Cardiac fibroblast (primary cell): ENCODE measurements at regions not wholly inside any gene's neighbourhood (a gene's known extent, or its start where the extent isn't known, plus 50 kb on each side); places are given as distances from the start of the nearest gene placed in this dataset.
A peak's percentile ranks its signal among the peaks of the same experiment; 100 is the strongest.

ENCODE experiments used
- DNase-seq, 2 donors: peaks; one replicate each; pipeline versions ENCODE4 v3.0.0 to v3.0.0-alpha.2; 2010; ENCODE audit warnings: low read depth in 2 of 2
- H3K4me3 ChIP-seq, 2 donors: replicated peaks in 1 of 2; 1 replicate in 1 of 2; 2 replicates in 1 of 2; pipeline ENCODE4 v1.5.1; 2011; ENCODE audit warnings: low read depth in 2 of 2, low read length in 2 of 2, mild to moderate bottlenecking in 2 of 2, moderate library complexity in 1 of 2
- TF ChIP-seq, protein P1 (sequence below): IDR thresholded peaks from one replicate; pipeline ENCODE4 v1.5.1; 2011; ENCODE audit warnings: low read depth, mild to moderate bottlenecking, low read length, inconsistent platforms

DNA sequence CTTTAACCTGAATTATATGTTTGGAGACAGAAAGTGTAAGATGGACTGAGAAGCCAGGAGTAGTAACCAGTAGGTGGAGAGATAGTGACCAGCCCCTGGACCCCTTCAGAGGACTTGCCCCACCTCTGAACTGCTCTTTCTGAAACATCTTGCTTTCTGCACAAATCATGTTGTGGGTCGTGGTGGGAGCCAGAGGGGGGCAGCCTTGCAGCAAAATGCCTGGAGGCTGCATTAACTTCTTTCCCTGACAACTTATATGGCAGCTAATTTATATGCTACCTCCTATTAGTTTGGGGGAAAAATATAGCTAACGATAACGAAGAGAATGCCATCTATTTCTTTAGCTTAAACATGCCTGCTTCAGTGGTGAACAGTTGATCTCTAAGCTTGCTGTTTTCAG, 859.8 kb downstream of the MAFB start:
- peak; percentile 27 to 29 for DNase-seq
- TF ChIP-seq, protein P1, sequence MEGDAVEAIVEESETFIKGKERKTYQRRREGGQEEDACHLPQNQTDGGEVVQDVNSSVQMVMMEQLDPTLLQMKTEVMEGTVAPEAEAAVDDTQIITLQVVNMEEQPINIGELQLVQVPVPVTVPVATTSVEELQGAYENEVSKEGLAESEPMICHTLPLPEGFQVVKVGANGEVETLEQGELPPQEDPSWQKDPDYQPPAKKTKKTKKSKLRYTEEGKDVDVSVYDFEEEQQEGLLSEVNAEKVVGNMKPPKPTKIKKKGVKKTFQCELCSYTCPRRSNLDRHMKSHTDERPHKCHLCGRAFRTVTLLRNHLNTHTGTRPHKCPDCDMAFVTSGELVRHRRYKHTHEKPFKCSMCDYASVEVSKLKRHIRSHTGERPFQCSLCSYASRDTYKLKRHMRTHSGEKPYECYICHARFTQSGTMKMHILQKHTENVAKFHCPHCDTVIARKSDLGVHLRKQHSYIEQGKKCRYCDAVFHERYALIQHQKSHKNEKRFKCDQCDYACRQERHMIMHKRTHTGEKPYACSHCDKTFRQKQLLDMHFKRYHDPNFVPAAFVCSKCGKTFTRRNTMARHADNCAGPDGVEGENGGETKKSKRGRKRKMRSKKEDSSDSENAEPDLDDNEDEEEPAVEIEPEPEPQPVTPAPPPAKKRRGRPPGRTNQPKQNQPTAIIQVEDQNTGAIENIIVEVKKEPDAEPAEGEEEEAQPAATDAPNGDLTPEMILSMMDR = peak; percentile 43
- H3K4me3 ChIP-seq = no peak overlapping the region

DNA sequence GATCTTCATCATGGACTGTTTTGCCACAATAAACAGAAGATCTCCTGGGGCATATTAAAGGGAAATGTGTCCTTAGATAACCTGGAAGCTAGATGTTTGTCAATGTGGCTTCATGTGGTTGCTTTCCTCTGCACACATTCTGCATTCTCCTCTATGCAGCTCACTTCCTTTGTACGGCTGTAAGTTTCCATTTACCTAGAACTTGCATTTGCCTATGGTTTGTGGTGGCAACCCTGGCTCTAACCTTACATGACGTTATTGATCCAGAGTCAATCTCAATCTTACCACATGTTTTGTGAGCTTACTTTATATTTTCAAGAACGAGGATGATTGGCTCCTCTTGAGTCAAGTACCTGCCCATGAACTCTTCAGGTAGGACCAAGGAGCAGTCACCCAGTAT, 863.1 kb downstream of the MAFB start:
- DNase-seq = peak in 1 of 2 donors; percentile 26
- TF ChIP-seq, protein P1 = no peak
- no peak overlapping the region for H3K4me3 ChIP-seq

DNA sequence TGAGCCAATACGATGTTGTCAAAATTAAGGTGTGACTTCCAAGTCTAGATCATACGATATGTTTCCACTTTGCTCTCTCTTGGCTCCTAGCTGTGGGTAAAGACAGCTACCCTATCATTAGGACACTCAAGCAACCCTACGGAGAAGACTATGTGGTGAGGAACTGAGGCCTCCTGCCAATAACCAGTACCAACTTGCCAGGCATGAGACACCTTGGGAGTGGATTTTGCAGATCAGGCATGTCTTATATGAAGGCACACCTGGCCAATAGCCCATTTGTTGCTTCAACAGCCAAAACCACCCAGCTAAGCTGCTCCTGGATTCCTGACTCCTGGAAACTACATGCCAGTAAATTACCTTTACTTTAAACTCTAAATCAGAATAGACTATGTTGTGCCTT, 863.4 kb downstream of the DHX35 start:
- TF ChIP-seq, protein P1 = no peak
- no peak for DNase-seq
- H3K4me3 ChIP-seq = no peak overlapping the region

DNA sequence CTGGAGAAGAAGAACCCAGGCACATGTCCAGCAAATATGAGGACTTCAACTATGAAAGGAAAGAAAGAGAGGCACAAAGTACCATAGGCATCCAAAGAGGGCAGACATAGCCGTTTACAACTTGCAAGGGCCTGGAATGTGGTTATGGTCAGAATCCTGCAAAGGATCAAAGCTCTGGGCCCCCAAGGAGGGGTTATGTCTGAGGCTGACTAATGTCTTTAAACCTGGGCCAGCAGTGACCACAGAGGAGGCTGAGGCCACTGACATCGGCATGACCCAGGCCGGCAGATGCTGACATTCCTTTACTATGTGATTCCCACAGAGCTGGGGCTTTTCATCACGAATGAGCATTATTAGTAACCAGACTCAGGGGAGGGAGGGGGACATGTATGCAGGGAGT, 861.1 kb downstream of the DHX35 start:
- no peak overlapping the region for H3K4me3 ChIP-seq
- TF ChIP-seq, protein P1 = no peak
- peak; percentile 52 to 70 for DNase-seq

DNA sequence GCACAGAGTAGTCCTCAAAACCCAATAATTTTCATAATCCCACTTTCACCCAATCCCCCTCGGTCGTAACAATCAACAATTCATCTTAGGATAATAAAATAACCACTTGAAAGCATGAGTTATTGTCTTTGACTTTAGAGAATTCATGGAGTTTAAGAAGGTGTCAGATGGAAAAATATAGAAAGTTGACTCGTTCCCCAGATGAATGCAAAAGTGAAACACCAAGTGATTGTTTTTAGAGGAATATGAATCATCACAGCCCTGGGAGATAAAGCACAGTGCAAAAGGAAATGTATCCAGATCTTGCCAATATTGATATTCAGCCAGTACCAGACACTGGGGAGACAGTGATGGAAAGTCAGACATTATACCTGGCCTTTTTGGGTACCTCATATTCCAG, 860.5 kb downstream of the DHX35 start:
- H3K4me3 ChIP-seq = no peak overlapping the region
- peak; percentile 30 to 43 for DNase-seq
- TF ChIP-seq, protein P1 = no peak

DNA sequence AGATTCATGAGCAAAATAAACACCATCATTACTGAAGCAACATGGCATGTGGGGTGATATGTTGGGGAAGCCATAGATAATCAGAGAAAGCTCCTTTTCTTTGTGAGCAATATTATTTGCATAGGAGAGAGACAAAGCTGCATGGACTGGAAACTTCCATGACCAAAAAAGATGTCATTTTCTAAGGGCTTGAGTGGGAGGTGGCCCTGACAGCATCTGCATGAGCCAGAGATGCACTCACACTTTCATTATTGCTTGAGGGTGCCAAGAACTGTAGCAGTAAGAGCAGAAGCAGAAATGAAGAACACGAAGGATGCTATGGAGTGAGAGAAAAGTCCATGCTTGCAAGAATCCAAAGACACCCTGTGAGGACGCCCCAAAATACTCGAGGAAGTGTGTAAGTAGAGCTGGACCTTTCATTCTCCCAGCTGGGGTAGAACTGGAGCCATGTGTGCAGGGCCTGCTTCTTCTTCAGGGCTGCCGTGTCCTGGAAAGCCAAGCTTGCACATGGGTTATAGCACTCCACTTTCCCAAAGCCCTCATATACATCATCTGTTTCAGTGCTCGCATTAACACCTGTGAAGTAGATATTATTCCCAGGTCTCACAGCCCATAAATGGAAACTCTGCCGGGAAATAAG, 851.2 kb downstream of the DHX35 start:
- no peak for DNase-seq
- TF ChIP-seq, protein P1 = no peak
- H3K4me3 ChIP-seq = no peak overlapping the region

DNA sequence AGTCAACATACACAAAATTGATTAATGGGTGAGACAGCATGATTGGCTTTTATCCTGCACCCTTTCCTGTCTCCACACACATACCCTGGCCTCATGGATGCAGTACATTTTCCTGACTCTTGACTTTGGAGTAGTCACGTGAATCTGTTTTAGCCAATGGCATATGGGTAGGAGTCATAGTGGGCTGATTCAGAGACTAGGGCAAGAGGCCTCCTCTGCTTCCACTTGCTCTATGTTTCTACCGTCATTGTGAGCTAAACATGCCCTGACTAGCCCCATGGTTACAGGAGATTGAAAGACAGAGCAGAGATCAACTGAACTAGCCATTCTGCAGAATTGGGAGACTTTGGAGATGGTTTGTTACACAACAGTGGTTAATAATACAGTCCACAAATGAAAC, 850.0 kb downstream of the DHX35 start:
- H3K4me3 ChIP-seq = no peak overlapping the region
- DNase-seq = no peak
- TF ChIP-seq, protein P1 = no peak
